OCI-LY3 (cell line): ENCODE measurements at regions not wholly inside any gene's neighbourhood (a gene's known extent, or its start where the extent isn't known, plus 50 kb on each side); places are given as distances from the start of the nearest gene placed in this dataset.
A peak's percentile ranks its signal among the peaks of the same experiment; 100 is the strongest.

Source experiments
- H2AFZ ChIP-seq: fragments of 200-600, 300-600 bp; shearing (Covaris generic); 2 replicates; pipeline ENCODE4 v1.6.0; 2014; ENCODE audit warnings: antibody characterized with exemption, low read depth, low read length
- H3K27ac ChIP-seq: fragments of 200-600, 300-600 bp; sonication (generic); 2 replicates; pipeline ENCODE4 v1.5.1; 2014; ENCODE audit warnings: mild to moderate bottlenecking, low read length, moderate library complexity, mixed read lengths
- H3K27me3 ChIP-seq: fragments of 200-600, 300-600 bp; sonication (generic); 2 replicates; pipeline ENCODE4 v1.6.1; 2014; ENCODE audit warnings: low read depth, low read length, mixed read lengths
- H3K36me3 ChIP-seq: fragments of 200-600, 300-600 bp; sonication (generic); replicated peaks from 2 replicates; pipeline ENCODE3; 2014; ENCODE audit warnings: low read depth, low read length, mixed read lengths
- H3K4me1 ChIP-seq: fragments of 300-600, 200-600 bp; sonication (generic); 2 replicates; pipeline ENCODE4 v1.6.1; 2014; ENCODE audit warnings: low read length, mixed read lengths
- H3K4me2 ChIP-seq: fragments of 200-600, 300-600 bp; sonication (generic); 2 replicates; pipeline ENCODE4 v1.6.1; 2014; ENCODE audit warnings: low read length, mixed read lengths
- H3K4me3 ChIP-seq: fragments of 300-600, 200-600 bp; sonication (generic); 2 replicates; pipeline ENCODE4 v1.5.1; 2014; ENCODE audit warnings: antibody characterized with exemption, mild to moderate bottlenecking, low read length, moderate library complexity
- H3K79me2 ChIP-seq: fragments of 300-600, 200-600 bp; shearing (Covaris generic); 2 replicates; pipeline ENCODE4 v1.6.1; 2014; ENCODE audit warnings: mild to moderate bottlenecking, low read length, mixed read lengths
- H3K9ac ChIP-seq: fragments of 300-600, 200-600 bp; shearing (Covaris generic); 2 replicates; pipeline ENCODE4 v1.6.0; 2014; ENCODE audit warnings: mild to moderate bottlenecking, low read length, moderate library complexity
- H3K9me3 ChIP-seq: fragments of 200-600, 300-600 bp; shearing (Covaris generic); 2 replicates; pipeline ENCODE4 v1.6.1; 2014; ENCODE audit warnings: low read length, mixed read lengths; ENCODE audit not compliant: insufficient read depth
- H4K20me1 ChIP-seq: fragments of 200-600, 300-600 bp; sonication (generic); 2 replicates; pipeline ENCODE4 v1.6.1; 2016; ENCODE audit warnings: low read length, mixed read lengths; ENCODE audit not compliant: insufficient read depth
- EZH2phosphoT487 ChIP-seq: fragments of 200-600 bp; shearing (Covaris generic); IDR thresholded peaks from 2 replicates; pipeline ENCODE4 v1.6.1; 2018; ENCODE audit warnings: antibody characterized with exemption, mixed run types, low read depth
- TF ChIP-seq, protein P1 (sequence below): fragments of 200-600, 300-600 bp; sonication (generic); IDR thresholded peaks from 2 replicates; pipeline ENCODE4 v1.5.1; 2014; ENCODE audit warnings: antibody characterized with exemption, low read length, low read depth

DNA sequence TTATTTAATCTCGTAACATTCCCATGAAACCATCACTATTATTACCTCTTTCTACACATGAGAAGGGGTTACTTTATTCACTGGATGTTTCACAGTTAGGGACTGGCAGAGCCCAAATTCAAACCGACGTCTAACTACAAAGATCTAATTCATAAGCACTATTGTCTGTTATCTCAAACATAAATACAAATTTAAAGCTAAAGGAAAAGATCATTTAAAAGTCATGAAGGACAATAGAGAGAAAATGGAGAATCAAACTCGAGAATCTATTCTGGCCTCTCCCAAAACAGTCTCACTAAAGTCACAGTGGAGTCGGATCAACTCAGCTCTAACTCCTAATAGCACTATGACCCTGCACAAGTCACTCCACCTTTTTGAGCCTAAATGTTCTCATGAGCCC lies 287.7 kb downstream of the ZIC4 start:
- H3K4me2 ChIP-seq: no peak overlapping the region
- no peaks in the 10 kb centered on the region for H3K4me1 ChIP-seq
- no peaks in the 10 kb centered on the region for H3K27me3 ChIP-seq
- no peak overlapping the region for H3K9ac ChIP-seq
- no peaks in the 10 kb centered on the region for H3K79me2 ChIP-seq
- no peaks in the 10 kb centered on the region for H4K20me1 ChIP-seq
- no peak overlapping the region for H3K27ac ChIP-seq
- H3K9me3 ChIP-seq: no peaks in the 10 kb centered on the region
- H2AFZ ChIP-seq: no peak overlapping the region
- H3K36me3 ChIP-seq: no peaks in the 10 kb centered on the region
- no peak overlapping the region for H3K4me3 ChIP-seq
- no peak for TF ChIP-seq EZH2phosphoT487
- TF ChIP-seq, protein P1, sequence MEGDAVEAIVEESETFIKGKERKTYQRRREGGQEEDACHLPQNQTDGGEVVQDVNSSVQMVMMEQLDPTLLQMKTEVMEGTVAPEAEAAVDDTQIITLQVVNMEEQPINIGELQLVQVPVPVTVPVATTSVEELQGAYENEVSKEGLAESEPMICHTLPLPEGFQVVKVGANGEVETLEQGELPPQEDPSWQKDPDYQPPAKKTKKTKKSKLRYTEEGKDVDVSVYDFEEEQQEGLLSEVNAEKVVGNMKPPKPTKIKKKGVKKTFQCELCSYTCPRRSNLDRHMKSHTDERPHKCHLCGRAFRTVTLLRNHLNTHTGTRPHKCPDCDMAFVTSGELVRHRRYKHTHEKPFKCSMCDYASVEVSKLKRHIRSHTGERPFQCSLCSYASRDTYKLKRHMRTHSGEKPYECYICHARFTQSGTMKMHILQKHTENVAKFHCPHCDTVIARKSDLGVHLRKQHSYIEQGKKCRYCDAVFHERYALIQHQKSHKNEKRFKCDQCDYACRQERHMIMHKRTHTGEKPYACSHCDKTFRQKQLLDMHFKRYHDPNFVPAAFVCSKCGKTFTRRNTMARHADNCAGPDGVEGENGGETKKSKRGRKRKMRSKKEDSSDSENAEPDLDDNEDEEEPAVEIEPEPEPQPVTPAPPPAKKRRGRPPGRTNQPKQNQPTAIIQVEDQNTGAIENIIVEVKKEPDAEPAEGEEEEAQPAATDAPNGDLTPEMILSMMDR: no peak

DNA sequence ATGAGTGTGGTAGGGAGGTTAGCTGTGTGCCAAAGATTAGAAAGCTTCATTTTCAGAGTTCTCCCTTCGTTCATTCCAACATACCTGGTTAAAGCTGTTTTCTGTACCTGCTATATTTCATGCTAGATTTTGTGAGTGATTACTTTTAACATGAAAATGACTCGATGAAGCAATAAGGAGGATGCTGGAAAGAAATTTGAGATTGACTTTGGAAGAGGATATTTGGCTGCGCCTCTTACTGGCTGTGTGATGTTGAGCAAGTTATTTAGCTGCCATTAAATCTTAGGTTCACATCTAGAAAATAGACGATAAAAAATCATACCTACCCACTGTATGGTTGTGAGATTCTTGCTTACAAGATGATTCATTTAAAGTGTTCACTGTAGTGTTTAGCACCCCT lies 288.7 kb downstream of the ZIC4 start:
- peak overlapping the region; percentile 80; the same call in 1 of the 2 replicates for H2AFZ ChIP-seq
- no peak overlapping the region for H3K4me3 ChIP-seq
- no peaks in the 10 kb centered on the region for H4K20me1 ChIP-seq
- H3K36me3 ChIP-seq: no peaks in the 10 kb centered on the region
- no peak overlapping the region for H3K27ac ChIP-seq
- no peak overlapping the region; the same call in 1 of the 2 replicates for H3K4me2 ChIP-seq
- H3K79me2 ChIP-seq: no peaks in the 10 kb centered on the region
- no peaks in the 10 kb centered on the region for H3K9me3 ChIP-seq
- no peaks in the 10 kb centered on the region for H3K27me3 ChIP-seq
- no peak for TF ChIP-seq EZH2phosphoT487
- TF ChIP-seq, protein P1: no peak
- H3K4me1 ChIP-seq: no peaks in the 10 kb centered on the region
- no peak overlapping the region for H3K9ac ChIP-seq

- Histone ChIP-seq H3K9ac (no peak overlapping the region), H3K4me1 (no peaks in the 10 kb centered on the region), H2AFZ (no peak overlapping the region), H4K20me1 (no peaks in the 10 kb centered on the region), H3K27ac (no peak overlapping the region), H3K79me2 (no peaks in the 10 kb centered on the region), H3K9me3 (no peaks in the 10 kb centered on the region), H3K4me3 (no peak overlapping the region), H3K36me3 (no peaks in the 10 kb centered on the region), H3K27me3 (no peaks in the 10 kb centered on the region), H3K4me2 (no peak overlapping the region)
- TF ChIP-seq, protein P1: no peak
- TF ChIP-seq EZH2phosphoT487: no peak
These were observed 292.9 kb downstream of the ZIC4 start for GRCh38 chr3:147113293-147114044.

DNA sequence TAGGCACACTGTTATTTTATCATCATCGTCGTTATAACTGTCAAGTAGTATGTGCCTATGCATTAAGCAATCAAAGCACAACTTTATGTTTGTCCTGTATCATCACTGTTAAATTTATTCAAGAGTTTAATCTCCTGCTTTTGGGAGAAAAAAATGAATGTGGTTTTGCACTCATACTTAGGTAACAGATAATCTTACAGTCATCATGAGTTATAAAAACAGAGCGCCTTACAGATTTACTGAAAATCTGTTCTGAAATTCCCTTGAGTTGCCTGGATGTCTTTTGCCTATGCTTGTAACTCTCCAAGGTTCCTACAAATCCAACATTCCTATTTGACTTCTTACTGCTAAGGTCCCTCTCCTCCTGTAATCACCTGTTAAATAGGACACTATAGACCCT lies 307.3 kb downstream of the ZIC4 start:
- Histone ChIP-seq H3K9me3 (no peaks in the 10 kb centered on the region), H2AFZ (no peak overlapping the region), H4K20me1 (no peaks in the 10 kb centered on the region), H3K4me3 (no peak overlapping the region), H3K4me2 (no peak overlapping the region), H3K27me3 (no peaks in the 10 kb centered on the region), H3K9ac (no peak overlapping the region), H3K4me1 (no peaks in the 10 kb centered on the region), H3K27ac (no peak overlapping the region), H3K36me3 (no peaks in the 10 kb centered on the region), H3K79me2 (no peaks in the 10 kb centered on the region)
- TF ChIP-seq EZH2phosphoT487: no peak
- TF ChIP-seq, protein P1: no peak
